Retina (tissue), 1 donor: ENCODE measurements at regions not wholly inside any gene's neighbourhood (a gene's known extent, or its start where the extent isn't known, plus 50 kb on each side); places are given as distances from the start of the nearest gene placed in this dataset.

Experiments
- DNase-seq: peaks from one replicate; pipeline ENCODE4 v3.0.0-alpha.2; 2016

- no peak for DNase-seq
Observed at GRCh38 chr1:115139381-115139780, 50.1 kb upstream of the TSPAN2 start.
